HG03342 (cell line): ENCODE measurements at regions not wholly inside any gene's neighbourhood (a gene's known extent, or its start where the extent isn't known, plus 50 kb on each side); places are given as distances from the start of the nearest gene placed in this dataset.

ENCODE experiments used
- ATAC-seq: cut with Tn5 transposase; IDR thresholded peaks from one replicate; pipeline ENCODE4 v1.9.1; 2021; ENCODE audit warnings: mild to moderate bottlenecking, moderate library complexity; ENCODE audit not compliant: unreplicated experiment

GRCh38 chr6:147903931-147904330 lies 395.4 kb downstream of the SAMD5 start:
- no peak for ATAC-seq

- ATAC-seq, result no peak
Measured at GRCh38 chr6:147904416-147904815, 395.9 kb downstream of the SAMD5 start.

GRCh38 chr6:147905711-147906110 lies 397.2 kb downstream of the SAMD5 start:
- no peak for ATAC-seq

- no peak for ATAC-seq
Measured at GRCh38 chr6:147906361-147906760, 397.9 kb downstream of the SAMD5 start.

- ATAC-seq, result no peak
Measured at GRCh38 chr6:147909640-147910039, 401.1 kb downstream of the SAMD5 start.

GRCh38 chr6:147910281-147910680 lies 401.8 kb downstream of the SAMD5 start:
- ATAC-seq, result no peak

- no peak for ATAC-seq
Measured at GRCh38 chr6:147911057-147911456, 402.6 kb downstream of the SAMD5 start.

- no peak for ATAC-seq
Measured at GRCh38 chr6:147911686-147912085, 403.2 kb downstream of the SAMD5 start.

- ATAC-seq, result no peak
Measured at GRCh38 chr6:147922799-147923198, 414.3 kb downstream of the SAMD5 start.

- ATAC-seq, result no peak
Measured at GRCh38 chr6:147924598-147924997, 416.1 kb downstream of the SAMD5 start.

- no peak for ATAC-seq
Measured at GRCh38 chr6:147925826-147926225, 416.8 kb upstream of the SASH1 start.

- no peak for ATAC-seq
Measured at GRCh38 chr6:147930745-147931144, 411.9 kb upstream of the SASH1 start.

- no peak for ATAC-seq
Measured at GRCh38 chr6:147933224-147933623, 409.4 kb upstream of the SASH1 start.

- no peak for ATAC-seq
Measured at GRCh38 chr6:147935656-147936055, 407.0 kb upstream of the SASH1 start.

GRCh38 chr6:147936703-147937470 lies 405.8 kb upstream of the SASH1 start:
- ATAC-seq, result no peak

- no peak for ATAC-seq
Measured at GRCh38 chr6:147941143-147941542, 401.5 kb upstream of the SASH1 start.

- no peak for ATAC-seq
Measured at GRCh38 chr6:147942363-147942762, 400.3 kb upstream of the SASH1 start.

- no peak for ATAC-seq
Measured at GRCh38 chr6:147944122-147944521, 398.5 kb upstream of the SASH1 start.

GRCh38 chr6:147947521-147947920 lies 395.1 kb upstream of the SASH1 start:
- no peak for ATAC-seq

- no peak for ATAC-seq
Measured at GRCh38 chr6:147949981-147950622, 392.5 kb upstream of the SASH1 start.

- no peak for ATAC-seq
Measured at GRCh38 chr6:147950623-147950987, 392.0 kb upstream of the SASH1 start.

- no peak for ATAC-seq
Measured at GRCh38 chr6:147951726-147952125, 390.9 kb upstream of the SASH1 start.

- no peak for ATAC-seq
Measured at GRCh38 chr6:147954938-147955337, 387.7 kb upstream of the SASH1 start.
